ENCODE measurements at regions not wholly inside any gene's neighbourhood (a gene's known extent, or its start where the extent isn't known, plus 50 kb on each side); places are given as distances from the start of the nearest gene placed in this dataset.

DNA sequence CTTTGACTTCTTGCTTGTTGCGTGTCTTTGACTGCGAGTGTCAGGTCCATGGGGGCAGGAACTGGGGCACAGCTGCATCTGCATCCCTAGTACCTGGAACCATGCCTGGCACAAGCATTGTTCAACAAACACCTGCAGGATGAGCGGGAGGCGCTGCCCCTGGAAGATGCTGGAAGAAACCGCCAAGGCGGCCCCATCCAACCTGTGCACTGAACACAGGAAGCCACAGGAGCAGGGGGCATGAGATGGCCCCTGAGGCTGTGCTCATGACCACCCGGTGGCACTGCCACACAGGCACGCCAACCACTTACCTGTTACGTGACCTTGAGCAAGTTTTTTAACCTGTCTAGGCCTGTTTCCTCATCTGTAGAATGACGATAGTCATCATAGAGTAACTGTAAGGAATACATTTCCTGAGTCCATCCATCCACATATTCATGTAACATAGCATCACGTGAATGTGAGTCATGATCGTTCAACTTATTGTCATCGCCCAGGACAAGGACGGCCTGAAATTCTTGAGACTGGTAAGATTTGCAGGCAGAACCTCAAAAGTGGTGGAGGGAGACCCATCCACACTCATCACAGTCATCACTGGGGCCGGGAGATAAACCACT is 374.2 kb downstream of the PREX1 start:
- no peak overlapping the region for H3K4me3 ChIP-seq (ENCODE audit: low read depth, low read length)
- no peak for DNase-seq (ENCODE audit: low read depth)
- TF ChIP-seq, protein P1, sequence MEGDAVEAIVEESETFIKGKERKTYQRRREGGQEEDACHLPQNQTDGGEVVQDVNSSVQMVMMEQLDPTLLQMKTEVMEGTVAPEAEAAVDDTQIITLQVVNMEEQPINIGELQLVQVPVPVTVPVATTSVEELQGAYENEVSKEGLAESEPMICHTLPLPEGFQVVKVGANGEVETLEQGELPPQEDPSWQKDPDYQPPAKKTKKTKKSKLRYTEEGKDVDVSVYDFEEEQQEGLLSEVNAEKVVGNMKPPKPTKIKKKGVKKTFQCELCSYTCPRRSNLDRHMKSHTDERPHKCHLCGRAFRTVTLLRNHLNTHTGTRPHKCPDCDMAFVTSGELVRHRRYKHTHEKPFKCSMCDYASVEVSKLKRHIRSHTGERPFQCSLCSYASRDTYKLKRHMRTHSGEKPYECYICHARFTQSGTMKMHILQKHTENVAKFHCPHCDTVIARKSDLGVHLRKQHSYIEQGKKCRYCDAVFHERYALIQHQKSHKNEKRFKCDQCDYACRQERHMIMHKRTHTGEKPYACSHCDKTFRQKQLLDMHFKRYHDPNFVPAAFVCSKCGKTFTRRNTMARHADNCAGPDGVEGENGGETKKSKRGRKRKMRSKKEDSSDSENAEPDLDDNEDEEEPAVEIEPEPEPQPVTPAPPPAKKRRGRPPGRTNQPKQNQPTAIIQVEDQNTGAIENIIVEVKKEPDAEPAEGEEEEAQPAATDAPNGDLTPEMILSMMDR (IDR thresholded peaks at IDR 0.05; ENCODE audit: insufficient read depth, low read length), result no peak

DNA sequence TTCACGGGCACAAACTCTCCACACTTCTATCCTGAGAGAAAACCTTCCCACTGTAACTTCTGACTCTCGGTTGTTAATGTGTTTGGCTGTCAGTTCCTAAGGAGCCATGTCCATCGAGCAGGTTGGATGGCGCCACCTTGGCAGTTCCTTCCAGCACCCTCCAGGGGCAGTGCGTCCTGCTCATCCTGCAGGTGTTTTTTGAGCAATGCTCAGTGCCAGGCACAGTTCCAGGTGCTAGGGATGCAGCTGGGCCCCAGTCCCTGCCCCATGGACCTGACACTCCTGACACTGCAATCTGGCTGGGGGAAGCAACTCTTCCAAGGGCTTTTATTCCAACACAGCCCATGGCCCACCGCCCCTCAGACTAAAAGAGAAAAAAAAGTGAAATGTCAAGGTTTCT is 376.4 kb downstream of the PREX1 start:
- TF ChIP-seq, protein P1 (IDR thresholded peaks at IDR 0.05; ENCODE audit: insufficient read depth, low read length), result no peak
- no peak overlapping the region for H3K4me3 ChIP-seq (ENCODE audit: low read depth, low read length)
- no peak for DNase-seq (ENCODE audit: low read depth)

DNA sequence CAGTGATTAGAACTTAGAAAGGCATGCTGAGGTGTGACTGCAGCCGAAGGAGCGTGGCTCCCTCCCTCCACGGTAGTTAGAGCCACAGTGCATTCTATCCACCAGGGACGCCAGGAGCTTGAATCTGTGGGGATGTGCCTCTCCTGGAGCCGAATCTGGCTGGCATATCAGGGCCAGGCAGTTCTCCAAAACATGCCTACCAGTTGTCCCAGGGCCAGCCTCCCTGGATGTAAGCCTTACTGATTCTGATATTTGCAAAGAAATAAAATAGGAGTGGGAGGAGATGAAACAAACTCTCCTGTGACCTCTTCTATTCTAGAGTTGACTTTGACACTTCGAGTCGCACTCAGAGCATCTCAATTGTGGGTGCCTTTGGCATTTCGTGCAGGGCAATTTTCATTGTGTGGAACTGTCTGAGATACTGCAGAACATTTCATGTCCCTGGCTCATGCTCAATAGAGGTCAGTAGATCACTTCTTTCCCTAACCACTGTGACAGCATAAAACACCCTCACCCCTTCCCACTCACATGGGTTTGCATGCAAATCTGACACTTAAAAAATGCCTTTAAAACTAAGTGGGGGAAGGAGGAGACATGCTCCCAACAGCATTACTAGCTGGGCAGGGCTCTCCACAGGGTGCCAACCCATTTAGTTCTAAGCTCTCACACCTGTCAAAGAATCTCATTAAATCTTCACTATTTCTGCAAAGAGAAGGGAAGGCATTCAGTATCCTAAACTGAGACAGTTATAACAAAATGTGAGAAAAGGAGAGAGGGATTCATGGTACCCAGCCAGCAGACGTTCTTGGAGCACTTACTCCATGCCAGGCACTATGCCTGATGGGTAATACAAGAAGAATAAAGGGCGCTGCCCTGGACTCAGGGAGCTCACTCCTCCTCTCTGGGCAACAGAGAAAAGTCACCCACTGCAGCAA is 378.9 kb downstream of the PREX1 start:
- TF ChIP-seq, protein P1 (IDR thresholded peaks at IDR 0.05; ENCODE audit: insufficient read depth, low read length), result no peak
- no peak overlapping the region for H3K4me3 ChIP-seq (ENCODE audit: low read depth, low read length)
- peak; percentile 2 for DNase-seq (ENCODE audit: low read depth)

DNA sequence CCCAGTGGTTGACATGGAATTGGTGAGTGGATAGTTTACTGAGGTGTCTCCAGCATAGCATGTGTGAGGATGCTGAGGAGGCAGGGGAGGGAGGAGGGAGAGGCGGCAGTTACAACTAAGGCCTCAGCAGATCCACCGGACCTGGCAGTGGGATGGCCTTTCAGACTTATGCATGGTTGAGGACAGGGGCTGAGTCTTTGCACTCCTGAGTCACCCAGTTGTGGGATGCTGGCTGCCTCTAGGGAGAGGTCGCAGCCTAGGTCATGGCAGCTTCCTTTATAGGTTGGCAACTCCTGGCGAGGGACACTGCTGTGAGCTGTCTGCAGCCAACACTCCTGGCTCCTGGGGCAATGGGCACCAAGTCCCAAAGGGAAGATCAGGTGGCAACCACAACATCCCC is 380.3 kb downstream of the PREX1 start:
- DNase-seq (ENCODE audit: low read depth), result no peak
- no peak overlapping the region for H3K4me3 ChIP-seq (ENCODE audit: low read depth, low read length)
- TF ChIP-seq, protein P1 (IDR thresholded peaks at IDR 0.05; ENCODE audit: insufficient read depth, low read length), result no peak

DNA sequence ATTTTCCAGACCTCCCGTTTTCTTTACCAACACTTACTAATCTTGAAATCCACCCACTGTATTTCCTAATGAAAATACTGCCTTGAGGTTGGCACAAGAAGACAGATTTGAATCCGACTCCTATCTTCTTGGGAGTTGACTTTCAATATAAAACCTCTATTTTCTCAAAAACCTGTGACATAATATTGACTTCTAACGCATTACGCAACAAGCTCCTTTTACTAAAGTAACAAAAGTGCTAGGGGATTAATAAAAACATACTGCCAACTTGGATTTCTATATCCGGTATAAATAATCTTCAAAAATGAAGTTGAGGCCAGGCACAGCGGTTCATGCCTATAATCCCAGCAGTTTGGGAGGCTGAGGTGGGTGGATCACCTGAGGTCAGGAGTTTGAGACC is 382.0 kb downstream of the PREX1 start:
- H3K4me3 ChIP-seq (ENCODE audit: low read depth, low read length), result no peak overlapping the region
- no peak for DNase-seq (ENCODE audit: low read depth)
- TF ChIP-seq, protein P1 (IDR thresholded peaks at IDR 0.05; ENCODE audit: insufficient read depth, low read length), result no peak

DNA sequence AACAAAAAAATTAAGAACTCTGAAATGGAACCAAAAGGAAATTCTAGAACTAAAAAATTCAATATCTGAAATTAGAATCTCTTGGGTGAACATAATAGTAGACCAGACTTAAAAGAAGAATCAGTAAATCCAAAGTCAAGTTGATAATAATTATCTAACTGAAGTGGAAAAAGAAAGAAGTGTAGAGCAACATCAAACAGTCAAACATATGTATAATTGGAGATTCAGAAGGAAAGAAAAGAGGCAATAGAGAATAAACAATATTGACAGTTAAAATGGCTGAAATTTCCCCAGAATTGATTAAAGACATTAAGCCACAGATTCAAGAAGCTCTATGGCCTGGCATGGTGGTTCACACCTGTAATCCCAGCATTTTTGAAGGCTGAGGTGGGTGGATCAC is 383.6 kb downstream of the PREX1 start:
- no peak for DNase-seq (ENCODE audit: low read depth)
- TF ChIP-seq, protein P1 (IDR thresholded peaks at IDR 0.05; ENCODE audit: insufficient read depth, low read length), result no peak
- no peak overlapping the region for H3K4me3 ChIP-seq (ENCODE audit: low read depth, low read length)
